Psoas muscle (tissue), 7 donors: ENCODE measurements at regions not wholly inside any gene's neighbourhood (a gene's known extent, or its start where the extent isn't known, plus 50 kb on each side); places are given as distances from the start of the nearest gene placed in this dataset.

Source experiments
- ATAC-seq, 4 donors: fragments of 200-7000 bp; cut with Tn5 transposase; one replicate each; pipeline ENCODE4 v1.9.1; 2020; ENCODE audit warnings: moderate library complexity in 3 of 4, mild to moderate bottlenecking in 2 of 4
- DNase-seq, 2 donors: peaks; one replicate each; pipeline ENCODE4 v3.0.0-alpha.2; 2020
- H3K27ac ChIP-seq: fragments of 200-600 bp; one replicate; pipeline ENCODE4 v1.8.0; 2022
- H3K27me3 ChIP-seq, 3 donors: fragments of 200-600 bp in 1 of 3; one replicate each; pipeline versions ENCODE4 v1.6.1 to v1.8.0; 2013 to 2022; ENCODE audit warnings: low read length in 2 of 3, mild to moderate bottlenecking in 2 of 3, moderate library complexity in 1 of 3; ENCODE audit not compliant: insufficient read depth in 3 of 3
- H3K36me3 ChIP-seq, 2 donors: fragments of 200-600 bp in 1 of 2; one replicate each; pipeline versions ENCODE4 v1.6.1 to v1.8.0; 2013 to 2022; ENCODE audit warnings: low read depth in 1 of 2, mild to moderate bottlenecking in 1 of 2, moderate library complexity in 1 of 2; ENCODE audit not compliant: insufficient read depth in 1 of 2
- H3K4me1 ChIP-seq: fragments of 200-600 bp; one replicate; pipeline ENCODE4 v1.8.0; 2022
- H3K4me3 ChIP-seq: fragments of 200-600 bp; one replicate; pipeline ENCODE4 v1.8.0; 2022; ENCODE audit warnings: mild to moderate bottlenecking
- H3K9me3 ChIP-seq: fragments of 200-600 bp; one replicate; pipeline ENCODE4 v1.8.0; 2022
- WGBS, 3 donors: extraction: QIAGEN DNeasy Blood & Tissue Kit; methylation state at CpG; one replicate each; pipeline versions ENCODE4 v1.1.6 to v1.1.7; 2013; 5-methylcytosine and 5-hydroxymethylcytosine counted together
- intact Hi-C, 2 donors: fragments of 100-400 bp; cut with DNase I; formaldehyde crosslinking; loops; one replicate each; pipeline versions ENCODE4 v1.11.0 to v1.14.2; 2022
- TF ChIP-seq, protein P1 (sequence below): fragments of 200-600 bp; IDR thresholded peaks from one replicate; pipeline ENCODE4 v1.8.0; 2022; ENCODE audit warnings: antibody characterized with exemption
- donor health status: healthy with polysubstance abuse.
- donor health status: DM: no; HTN: no; CAD: no; lungs with moderate emphysema.
- donor health status: Bipolar disorder and iron deficiency.
- donor health status: healthy.
- donor health status: DM: yes; HTN: yes; CAD: no.
- donor health status: DM: no; HTN: no; CAD: no.
- donor health status: DM: yes; HTN: yes; CAD: no.

- DNase-seq (no peak), ATAC-seq (no peak)
- 57 to 63% (median 63%) methylated on average over 3 of the region's 3 CpGs for WGBS, 3 donors
- Histone ChIP-seq H3K27ac (no peak overlapping the region), H3K4me3 (no peak overlapping the region), H3K9me3 (no peaks in the 10 kb centered on the region), H3K27me3 (no peaks in the 10 kb centered on the region), H3K4me1 (no peaks in the 10 kb centered on the region), H3K36me3 (no peaks in the 10 kb centered on the region)
- TF ChIP-seq, protein P1, sequence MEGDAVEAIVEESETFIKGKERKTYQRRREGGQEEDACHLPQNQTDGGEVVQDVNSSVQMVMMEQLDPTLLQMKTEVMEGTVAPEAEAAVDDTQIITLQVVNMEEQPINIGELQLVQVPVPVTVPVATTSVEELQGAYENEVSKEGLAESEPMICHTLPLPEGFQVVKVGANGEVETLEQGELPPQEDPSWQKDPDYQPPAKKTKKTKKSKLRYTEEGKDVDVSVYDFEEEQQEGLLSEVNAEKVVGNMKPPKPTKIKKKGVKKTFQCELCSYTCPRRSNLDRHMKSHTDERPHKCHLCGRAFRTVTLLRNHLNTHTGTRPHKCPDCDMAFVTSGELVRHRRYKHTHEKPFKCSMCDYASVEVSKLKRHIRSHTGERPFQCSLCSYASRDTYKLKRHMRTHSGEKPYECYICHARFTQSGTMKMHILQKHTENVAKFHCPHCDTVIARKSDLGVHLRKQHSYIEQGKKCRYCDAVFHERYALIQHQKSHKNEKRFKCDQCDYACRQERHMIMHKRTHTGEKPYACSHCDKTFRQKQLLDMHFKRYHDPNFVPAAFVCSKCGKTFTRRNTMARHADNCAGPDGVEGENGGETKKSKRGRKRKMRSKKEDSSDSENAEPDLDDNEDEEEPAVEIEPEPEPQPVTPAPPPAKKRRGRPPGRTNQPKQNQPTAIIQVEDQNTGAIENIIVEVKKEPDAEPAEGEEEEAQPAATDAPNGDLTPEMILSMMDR = no peak
- intact Hi-C loops = no loop called here
These were observed 595.3 kb upstream of the POU3F2 start for GRCh38 chr6:98239057-98239456.

- no peak overlapping the region for H3K27ac ChIP-seq
- H3K27me3 ChIP-seq = no peaks in the 10 kb centered on the region
- 76 to 87% (median 78%) methylated on average over 1 of the region's 1 CpG for WGBS, 3 donors
- intact Hi-C loops = no loop called here
- no peak for DNase-seq
- TF ChIP-seq, protein P1 = no peak
- no peaks in the 10 kb centered on the region for H3K36me3 ChIP-seq
- no peaks in the 10 kb centered on the region for H3K4me1 ChIP-seq
- ATAC-seq = no peak
- no peak overlapping the region for H3K4me3 ChIP-seq
- H3K9me3 ChIP-seq = no peaks in the 10 kb centered on the region
These were observed 592.7 kb upstream of the POU3F2 start for GRCh38 chr6:98241630-98242029.

GRCh38 chr6:98254624-98255023 is 579.8 kb upstream of the POU3F2 start:
- no peak overlapping the region for H3K27ac ChIP-seq
- H3K4me3 ChIP-seq = no peak overlapping the region
- H3K36me3 ChIP-seq = no peaks in the 10 kb centered on the region
- no peaks in the 10 kb centered on the region for H3K4me1 ChIP-seq
- no peaks in the 10 kb centered on the region for H3K9me3 ChIP-seq
- H3K27me3 ChIP-seq = no peaks in the 10 kb centered on the region
- no peak for DNase-seq
- ATAC-seq = no peak
- intact Hi-C loops = no loop called here
- TF ChIP-seq, protein P1 = no peak
- WGBS, 3 donors = 83 to 91% (median 89%) methylated on average over 3 of the region's 3 CpGs

DNA sequence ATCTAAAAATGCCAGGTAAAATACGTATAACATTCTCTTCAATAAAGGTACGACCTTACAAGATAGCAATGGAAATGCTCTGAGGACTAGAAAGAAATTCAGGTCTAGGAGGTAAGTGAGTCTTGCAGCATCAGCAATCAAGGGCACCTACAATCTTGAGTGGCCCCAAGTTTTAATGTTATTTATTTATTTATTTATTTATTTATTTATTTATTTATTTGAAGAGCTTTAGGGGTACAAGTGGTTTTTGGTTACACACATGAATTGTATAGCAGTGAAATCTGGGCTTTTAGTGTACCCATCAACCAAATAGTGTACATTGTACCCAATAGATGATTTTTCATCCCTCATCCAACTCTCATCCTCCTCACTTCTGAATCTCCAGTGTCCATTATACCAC is 574.0 kb upstream of the POU3F2 start:
- H3K27ac ChIP-seq = no peak overlapping the region
- intact Hi-C loops = no loop called here
- H3K4me1 ChIP-seq = no peaks in the 10 kb centered on the region
- 90 to 95% (median 94%) methylated on average over 2 of the region's 2 CpGs for WGBS, 3 donors
- H3K27me3 ChIP-seq = no peaks in the 10 kb centered on the region
- H3K9me3 ChIP-seq = no peaks in the 10 kb centered on the region
- H3K4me3 ChIP-seq = no peak overlapping the region
- DNase-seq = no peak
- no peak for ATAC-seq
- TF ChIP-seq, protein P1 = no peak
- H3K36me3 ChIP-seq = no peaks in the 10 kb centered on the region

DNA sequence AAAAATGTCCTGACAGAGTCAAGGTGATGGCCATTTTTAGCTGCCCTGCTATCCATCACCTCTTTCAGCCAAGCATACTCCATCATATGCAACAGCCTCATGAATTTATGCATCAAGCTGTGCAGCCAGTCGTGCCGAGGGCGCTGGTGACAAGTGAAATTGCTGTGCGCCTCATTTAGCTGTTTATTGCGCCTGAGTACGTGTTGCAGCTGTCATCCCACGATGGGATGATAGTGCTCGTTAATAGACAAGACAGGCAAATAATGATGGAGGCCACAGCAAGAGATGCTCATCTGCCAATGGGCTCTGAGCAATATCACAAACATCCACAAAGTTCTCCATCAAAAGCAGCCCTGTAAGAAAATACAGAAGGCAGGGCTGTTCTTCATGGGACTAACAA is 562.3 kb upstream of the POU3F2 start:
- 82 to 86% (median 85%) methylated on average over 8 of the region's 8 CpGs for WGBS, 3 donors
- Histone ChIP-seq H3K27me3 (no peaks in the 10 kb centered on the region), H3K27ac (no peak overlapping the region), H3K4me1 (no peaks in the 10 kb centered on the region), H3K4me3 (no peak overlapping the region), H3K9me3 (no peaks in the 10 kb centered on the region), H3K36me3 (no peaks in the 10 kb centered on the region)
- intact Hi-C loops = no loop called here
- ATAC-seq (no peak), DNase-seq (no peak)
- TF ChIP-seq, protein P1 = no peak
